Mesothelial cell of epicardium (in vitro differentiated cells): ENCODE measurements at regions not wholly inside any gene's neighbourhood (a gene's known extent, or its start where the extent isn't known, plus 50 kb on each side); places are given as distances from the start of the nearest gene placed in this dataset.

Experiments used
- DNase-seq, 2 experiments: peaks; one replicate each; pipeline ENCODE4 v3.0.0; 2021; ENCODE audit warnings: low spot score in 2 of 2; ENCODE audit not compliant: unreplicated experiment in 2 of 2
- H3K27ac Mint-ChIP-seq: 2 replicates; pipeline ENCODE4 v1.8.0; 2021; ENCODE audit warnings: mixed read lengths
- H3K27me3 Mint-ChIP-seq: 2 replicates; pipeline ENCODE4 v1.8.0; 2021; ENCODE audit warnings: low read depth, mixed read lengths
- H3K36me3 Mint-ChIP-seq: 2 replicates; pipeline ENCODE4 v1.8.0; 2021; ENCODE audit warnings: mixed read lengths
- H3K4me1 Mint-ChIP-seq: 2 replicates; pipeline ENCODE4 v1.8.0; 2021; ENCODE audit warnings: mixed read lengths
- H3K4me3 Mint-ChIP-seq: 2 replicates; pipeline ENCODE4 v1.8.0; 2021; ENCODE audit warnings: mild to moderate bottlenecking, moderate library complexity, mixed read lengths
- H3K9me3 Mint-ChIP-seq: 2 replicates; pipeline ENCODE4 v1.8.0; 2021; ENCODE audit warnings: mixed read lengths
- TF ChIP-seq, protein P1 (sequence below): fragments of 200-600 bp; sonication (generic); IDR thresholded peaks from one replicate; pipeline ENCODE4 v1.5.0; 2021; ENCODE audit warnings: antibody characterized with exemption; ENCODE audit not compliant: unreplicated experiment

- Mint-ChIP-seq H3K36me3 (peaks cover 3% of the 10 kb centered on the region), H3K9me3 (peaks cover 19% of the 10 kb centered on the region), H3K4me1 (peaks cover 3% of the 10 kb centered on the region), H3K4me3 (no peak overlapping the region), H3K27me3 (no peaks in the 10 kb centered on the region), H3K27ac (peak overlapping the region; percentile 34)
- TF ChIP-seq, protein P1, sequence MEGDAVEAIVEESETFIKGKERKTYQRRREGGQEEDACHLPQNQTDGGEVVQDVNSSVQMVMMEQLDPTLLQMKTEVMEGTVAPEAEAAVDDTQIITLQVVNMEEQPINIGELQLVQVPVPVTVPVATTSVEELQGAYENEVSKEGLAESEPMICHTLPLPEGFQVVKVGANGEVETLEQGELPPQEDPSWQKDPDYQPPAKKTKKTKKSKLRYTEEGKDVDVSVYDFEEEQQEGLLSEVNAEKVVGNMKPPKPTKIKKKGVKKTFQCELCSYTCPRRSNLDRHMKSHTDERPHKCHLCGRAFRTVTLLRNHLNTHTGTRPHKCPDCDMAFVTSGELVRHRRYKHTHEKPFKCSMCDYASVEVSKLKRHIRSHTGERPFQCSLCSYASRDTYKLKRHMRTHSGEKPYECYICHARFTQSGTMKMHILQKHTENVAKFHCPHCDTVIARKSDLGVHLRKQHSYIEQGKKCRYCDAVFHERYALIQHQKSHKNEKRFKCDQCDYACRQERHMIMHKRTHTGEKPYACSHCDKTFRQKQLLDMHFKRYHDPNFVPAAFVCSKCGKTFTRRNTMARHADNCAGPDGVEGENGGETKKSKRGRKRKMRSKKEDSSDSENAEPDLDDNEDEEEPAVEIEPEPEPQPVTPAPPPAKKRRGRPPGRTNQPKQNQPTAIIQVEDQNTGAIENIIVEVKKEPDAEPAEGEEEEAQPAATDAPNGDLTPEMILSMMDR: no peak
- no peak for DNase-seq
These were observed 50.2 kb upstream of the ELK3 start for GRCh38 chr12:96143827-96144565.
